IMR-90 (cell line): ENCODE measurements at regions not wholly inside any gene's neighbourhood (a gene's known extent, or its start where the extent isn't known, plus 50 kb on each side); places are given as distances from the start of the nearest gene placed in this dataset.

ENCODE experiments used
- ATAC-seq: fragments of 200-7000 bp; cut with Tn5 transposase; 2 replicates; pipeline ENCODE4 v1.9.1; 2020; ENCODE audit warnings: low read depth, mild to moderate bottlenecking, moderate library complexity
- BruUV-seq: library from RNA; stranded (reverse); fragments of 400-500 nt; replicated peaks from 2 replicates; lab custom pipeline; 2021; lab: Mats Ljungman, UMichigan
- CTCF ChIA-PET: fragments of 300-600 bp; formaldehyde crosslinking; extraction: SDS; loops from one replicate; lab custom pipeline; 2021; ENCODE audit warnings: antibody characterized with exemption; lab: Yijun Ruan, JAX
- POLR2A ChIA-PET: fragments of 300-600 bp; sonication (Branson Sonifier 250); formaldehyde crosslinking; loops from one replicate; lab custom pipeline; 2022; ENCODE audit warnings: antibody characterized with exemption; ENCODE audit not compliant: unreplicated experiment; lab: Charles Lee
- DNase-seq: peaks from one replicate; pipeline ENCODE4 v3.0.0; 2013
- H2AFZ ChIP-seq: replicated peaks from 2 replicates; pipeline ENCODE3; 2013; ENCODE audit warnings: low read length, mild to moderate bottlenecking; ENCODE audit not compliant: poor library complexity
- H2AK5ac ChIP-seq: 2 replicates; pipeline ENCODE4 v1.6.1; 2013; ENCODE audit warnings: low read depth, low read length, inconsistent platforms
- H2AK9ac ChIP-seq: replicated peaks from 2 replicates; pipeline ENCODE3; 2013; ENCODE audit warnings: mild to moderate bottlenecking, low read depth, low read length, moderate library complexity; ENCODE audit not compliant: poor library complexity
- H2BK120ac ChIP-seq: 2 replicates; pipeline ENCODE4 v1.6.1; 2013; ENCODE audit warnings: low read depth, low read length, inconsistent platforms
- H2BK15ac ChIP-seq: 3 replicates; pipeline ENCODE4 v1.6.1; 2013; ENCODE audit warnings: low read depth, low read length, inconsistent platforms
- H2BK20ac ChIP-seq: 2 replicates; pipeline ENCODE4 v1.6.1; 2013; ENCODE audit warnings: low read depth, mild to moderate bottlenecking, inconsistent platforms, low read length, moderate library complexity
- H2BK5ac ChIP-seq: 2 replicates; pipeline ENCODE4 v1.6.1; 2013; ENCODE audit warnings: mild to moderate bottlenecking, low read depth, low read length, inconsistent platforms; ENCODE audit not compliant: poor library complexity, severe bottlenecking
- H3K14ac ChIP-seq: replicated peaks from 2 replicates; pipeline ENCODE4 v1.6.1; 2013; ENCODE audit warnings: low read depth, low read length, inconsistent platforms
- H3K18ac ChIP-seq: 2 replicates; pipeline ENCODE4 v1.6.1; 2013; ENCODE audit warnings: low read depth, low read length, control low read depth
- H3K23ac ChIP-seq: 2 replicates; pipeline ENCODE4 v1.6.1; 2013; ENCODE audit warnings: low read depth, low read length, inconsistent platforms
- H3K27ac ChIP-seq: 2 replicates; pipeline ENCODE4 v1.5.1; 2013; ENCODE audit warnings: mild to moderate bottlenecking, control low read depth, low read length; ENCODE audit not compliant: insufficient read depth
- H3K27me3 ChIP-seq: 2 replicates; pipeline ENCODE4 v1.6.1; 2013; ENCODE audit warnings: low read length; ENCODE audit not compliant: control insufficient read depth, insufficient read depth
- H3K36me3 ChIP-seq: 2 replicates; pipeline ENCODE4 v1.6.1; 2013; ENCODE audit warnings: low read length, mixed read lengths; ENCODE audit not compliant: control insufficient read depth, insufficient read depth
- H3K4ac ChIP-seq: 2 replicates; pipeline ENCODE4 v1.6.1; 2013; ENCODE audit warnings: low read depth, low read length, inconsistent platforms
- H3K4me1 ChIP-seq: 2 replicates; pipeline ENCODE4 v1.6.1; 2013; ENCODE audit warnings: low read length, mixed read lengths; ENCODE audit not compliant: control insufficient read depth, insufficient read depth
- H3K4me2 ChIP-seq: 2 replicates; pipeline ENCODE4 v1.6.1; 2013; ENCODE audit warnings: low read depth, mild to moderate bottlenecking, control low read depth, low read length, moderate library complexity
- H3K4me3 ChIP-seq: 2 replicates; pipeline ENCODE4 v1.5.1; 2013; ENCODE audit warnings: low read depth, mild to moderate bottlenecking, control low read depth, low read length, moderate library complexity; ENCODE audit not compliant: insufficient read depth
- H3K56ac ChIP-seq: 2 replicates; pipeline ENCODE4 v1.6.1; 2013; ENCODE audit warnings: low read length, inconsistent platforms; ENCODE audit not compliant: insufficient read depth; ENCODE audit errors: extremely low read depth
- H3K79me1 ChIP-seq, 2 experiments: 2 replicates each; pipeline ENCODE4 v1.6.1; 2013; ENCODE audit warnings: low read length in 2 of 2, inconsistent platforms in 1 of 2, low read depth in 1 of 2
- H3K9ac ChIP-seq: 2 replicates; pipeline ENCODE4 v1.6.1; 2013; ENCODE audit warnings: low read depth, low read length, control low read depth
- H3K9me1 ChIP-seq: 2 replicates; pipeline ENCODE4 v1.6.1; 2013; ENCODE audit warnings: low read length, inconsistent platforms; ENCODE audit not compliant: insufficient read depth
- H3K9me3 ChIP-seq: 2 replicates; pipeline ENCODE4 v1.6.1; 2013; ENCODE audit warnings: low read length; ENCODE audit not compliant: control insufficient read depth, insufficient read depth
- H4K20me1 ChIP-seq: 2 replicates; pipeline ENCODE4 v1.6.1; 2013; ENCODE audit warnings: low read length, inconsistent platforms; ENCODE audit not compliant: insufficient read depth
- H4K5ac ChIP-seq: 2 replicates; pipeline ENCODE4 v1.6.1; 2013; ENCODE audit warnings: mild to moderate bottlenecking, low read depth, low read length, control low read depth
- H4K8ac ChIP-seq, 2 experiments: 2 replicates each; pipeline ENCODE4 v1.6.1; 2013; ENCODE audit warnings: low read depth in 2 of 2, low read length in 2 of 2, control low read depth in 1 of 2, inconsistent platforms in 1 of 2
- H4K91ac ChIP-seq: 2 replicates; pipeline ENCODE4 v1.6.1; 2013; ENCODE audit warnings: low read depth, low read length, inconsistent platforms; ENCODE audit not compliant: insufficient read depth
- CEBPB ChIP-seq: IDR thresholded peaks from 2 replicates; pipeline ENCODE4 v1.6.1; 2012; ENCODE audit warnings: low read depth, low read length, improper control_type of control experiment
- CHD1 ChIP-seq: IDR thresholded peaks from 2 replicates; pipeline ENCODE4 v1.6.1; 2012; ENCODE audit warnings: low read depth, low read length, improper control_type of control experiment
- ELK1 ChIP-seq: fragments of 150-350 bp; IDR thresholded peaks from 2 replicates; pipeline ENCODE4 v1.6.1; 2016; ENCODE audit warnings: low read depth, mild to moderate bottlenecking, low read length, moderate library complexity, borderline replicate concordance
- POLR2A ChIP-seq: IDR thresholded peaks from 2 replicates; pipeline ENCODE4 v1.6.1; 2012; ENCODE audit warnings: mild to moderate bottlenecking, low read depth, low read length
- USF2 ChIP-seq: fragments of 150-350 bp; IDR thresholded peaks from 2 replicates; pipeline ENCODE4 v1.6.1; 2017; ENCODE audit warnings: mild to moderate bottlenecking, antibody characterized with exemption, low read length, low read depth
- dilution Hi-C: fragments of 300-500 bp; cut with HindIII; formaldehyde crosslinking; loops from one replicate; pipeline ENCODE4 v1.14.3; 2018; ENCODE audit warnings: low sequenced_read_pairs; ENCODE audit not compliant: unreplicated experiment
- in situ Hi-C: fragments of 300-500 bp; cut with MboI; formaldehyde crosslinking; loops from 3 replicates; pipeline ENCODE4 v1.14.3; 2019; ENCODE audit warnings: low sequenced_read_pairs, inconsistent platforms, mixed read lengths
- intact Hi-C: fragments of 100-400 bp; cut with micrococcal nuclease; formaldehyde crosslinking; loops from 2 replicates; pipeline ENCODE4 v1.10.0; 2022

GRCh38 chr6:67974931-67975330 is 660.2 kb upstream of the ADGRB3 start:
- H2AFZ ChIP-seq: no peak overlapping the region
- H2BK120ac ChIP-seq: no peak overlapping the region
- no peaks in the 10 kb centered on the region for H4K20me1 ChIP-seq
- in situ Hi-C loops: no loop called here
- H3K27me3 ChIP-seq: no peaks in the 10 kb centered on the region
- no peak overlapping the region for H3K4ac ChIP-seq
- no peak for ATAC-seq
- no peak overlapping the region for H3K27ac ChIP-seq
- ChIA-PET POLR2A (no interaction called here), CTCF (no interaction called here)
- H3K18ac ChIP-seq: no peak overlapping the region
- no TSS peak for BruUV-seq
- intact Hi-C loops: no loop called here
- H3K56ac ChIP-seq: no peak overlapping the region
- no peak overlapping the region for H2AK5ac ChIP-seq
- no peak overlapping the region for H2AK9ac ChIP-seq
- DNase-seq: no peak
- no peaks in the 10 kb centered on the region for H3K4me1 ChIP-seq
- H3K4me2 ChIP-seq: no peak overlapping the region
- peaks cover 3% of the 10 kb centered on the region; the same call in 1 of the 2 replicates for H3K9me3 ChIP-seq
- H3K9ac ChIP-seq: no peak overlapping the region
- H4K8ac ChIP-seq: no peak overlapping the region
- H4K91ac ChIP-seq: no peak overlapping the region
- H4K5ac ChIP-seq: no peak overlapping the region
- no peaks in the 10 kb centered on the region for H3K79me1 ChIP-seq
- H3K23ac ChIP-seq: no peak overlapping the region
- H3K4me3 ChIP-seq: no peak overlapping the region
- no peak overlapping the region for H2BK15ac ChIP-seq
- dilution Hi-C loops: no loop called here
- H3K14ac ChIP-seq: no peak overlapping the region
- no peaks in the 10 kb centered on the region for H3K36me3 ChIP-seq
- H2BK5ac ChIP-seq: no peak overlapping the region
- H3K9me1 ChIP-seq: no peaks in the 10 kb centered on the region
- TF ChIP-seq ELK1: no peak
- TF ChIP-seq USF2: no peak
- no peak for TF ChIP-seq POLR2A
- TF ChIP-seq CHD1: no peak
- no peak for TF ChIP-seq CEBPB
- no peak overlapping the region for H2BK20ac ChIP-seq
